Embryonic facial prominence (tissue), 1 donor: ENCODE measurements at regions not wholly inside any gene's neighbourhood (a gene's known extent, or its start where the extent isn't known, plus 50 kb on each side); places are given as distances from the start of the nearest gene placed in this dataset.

ENCODE experiments used
- DNase-seq: peaks from one replicate; pipeline ENCODE4 v3.0.0-alpha.2; 2016; ENCODE audit errors: extremely low spot score

GRCh38 chr14:104462651-104463630 lies 116.6 kb upstream of the C14orf180 start:
- DNase-seq = no peak

- DNase-seq = no peak
These were observed 114.7 kb upstream of the C14orf180 start for GRCh38 chr14:104464907-104465306.

DNA sequence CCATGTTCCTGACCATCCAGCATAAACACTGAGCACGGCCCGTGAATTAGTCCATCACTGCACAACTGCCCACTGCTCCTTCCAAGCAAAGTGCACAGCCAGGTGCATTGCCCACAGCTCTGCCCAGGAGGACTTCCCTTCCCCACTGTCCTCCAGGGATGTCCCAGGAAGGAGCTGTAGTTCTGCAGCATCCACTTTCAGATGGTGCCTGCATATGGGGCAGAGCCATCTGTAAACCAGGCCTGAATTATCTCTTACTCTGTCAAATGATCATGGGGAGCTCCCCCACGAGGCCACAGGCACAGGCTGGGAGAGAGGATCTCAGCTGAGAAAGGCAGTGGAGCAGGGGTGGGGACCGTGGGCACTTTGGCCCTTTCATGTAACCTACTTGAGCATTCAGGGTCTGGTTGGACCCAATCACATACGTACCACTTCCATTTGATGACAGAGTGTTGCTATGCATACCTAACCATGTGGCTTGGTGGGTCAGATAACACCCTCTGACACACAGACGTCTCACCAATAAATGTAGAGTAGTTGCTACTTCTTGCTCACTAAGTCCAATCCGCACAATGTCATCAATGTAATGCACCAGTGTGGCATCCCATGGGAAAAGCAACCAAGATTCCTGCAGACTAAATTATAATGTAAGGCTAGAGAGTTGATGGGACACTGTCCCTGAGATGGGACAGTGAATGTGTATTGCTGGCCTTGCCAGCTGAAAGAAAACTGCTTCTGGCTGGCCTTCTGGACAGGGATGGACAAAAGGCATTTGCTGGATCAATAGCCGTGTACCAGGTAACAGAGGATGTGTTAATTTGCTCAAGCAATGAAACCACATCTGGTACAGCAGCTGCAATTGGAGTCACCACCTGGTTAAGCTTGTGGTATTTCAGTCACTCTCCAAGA lies 113.8 kb upstream of the C14orf180 start:
- no peak for DNase-seq

DNA sequence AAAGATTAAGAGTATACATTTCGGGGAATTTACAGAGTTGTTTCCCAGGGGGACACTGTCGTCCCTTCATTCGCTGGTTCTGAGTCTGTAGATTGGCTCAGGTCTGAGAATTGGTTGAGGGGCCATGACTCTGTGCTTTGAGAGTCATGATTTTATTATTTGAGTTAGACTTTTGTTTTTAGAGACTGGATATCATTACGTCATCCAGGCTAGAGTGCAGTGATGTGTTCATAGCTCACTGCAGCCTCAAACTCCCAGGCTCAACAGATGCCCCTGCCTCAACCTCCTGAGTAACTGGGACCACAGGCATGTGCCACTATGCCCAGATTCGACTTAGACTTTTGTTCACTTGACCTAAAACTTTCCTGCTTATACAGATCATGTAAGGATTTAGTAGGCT lies 112.3 kb upstream of the C14orf180 start:
- no peak for DNase-seq

DNA sequence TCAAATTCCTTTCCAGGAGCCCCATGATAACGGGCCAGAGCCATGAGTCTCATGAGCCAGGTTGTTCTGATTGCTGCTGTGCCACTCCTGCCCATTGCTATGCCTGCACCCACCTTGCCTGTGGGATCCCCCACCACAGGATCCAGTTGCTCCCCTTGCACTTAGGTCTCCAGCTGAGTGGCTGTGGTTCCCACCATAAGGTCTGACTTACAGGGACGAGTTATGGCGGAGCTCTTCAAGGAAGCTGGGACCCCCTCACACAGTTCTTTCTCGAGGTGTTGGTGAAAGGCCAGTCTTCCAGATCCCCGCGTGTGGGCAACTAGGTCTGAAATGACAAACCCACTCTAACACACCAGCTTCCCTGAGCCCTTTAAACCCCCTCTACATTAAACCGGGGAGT lies 111.9 kb upstream of the C14orf180 start:
- no peak for DNase-seq

GRCh38 chr14:104469591-104469990 lies 110.0 kb upstream of the C14orf180 start:
- DNase-seq = no peak

DNA sequence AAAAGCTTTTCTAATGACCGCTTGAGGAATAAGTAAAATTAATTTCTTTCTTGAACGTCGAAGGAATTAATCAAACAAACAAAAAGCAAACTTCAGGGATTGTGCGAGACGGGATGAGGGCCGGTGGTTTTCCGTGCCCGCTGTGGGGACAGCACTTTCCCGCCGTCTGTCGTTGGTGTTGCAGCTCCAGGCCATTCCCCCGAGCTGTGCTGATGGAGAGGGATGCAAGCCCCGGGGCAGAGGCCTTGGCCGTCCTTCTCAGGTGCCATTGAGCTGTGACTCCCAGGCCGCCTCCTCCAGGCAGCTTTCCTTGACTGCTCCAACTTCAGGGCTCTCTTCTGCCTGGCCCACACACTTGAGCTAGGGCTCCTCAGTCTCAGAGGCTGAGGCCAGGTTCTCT lies 109.0 kb upstream of the C14orf180 start:
- no peak for DNase-seq

GRCh38 chr14:104471114-104471513 lies 108.5 kb upstream of the C14orf180 start:
- no peak for DNase-seq

- DNase-seq = no peak
These were observed 107.5 kb upstream of the C14orf180 start for GRCh38 chr14:104472073-104472472.

- DNase-seq = no peak
These were observed 106.9 kb upstream of the C14orf180 start for GRCh38 chr14:104472536-104473243.

GRCh38 chr14:104473244-104473565 lies 106.4 kb upstream of the C14orf180 start:
- no peak for DNase-seq

DNA sequence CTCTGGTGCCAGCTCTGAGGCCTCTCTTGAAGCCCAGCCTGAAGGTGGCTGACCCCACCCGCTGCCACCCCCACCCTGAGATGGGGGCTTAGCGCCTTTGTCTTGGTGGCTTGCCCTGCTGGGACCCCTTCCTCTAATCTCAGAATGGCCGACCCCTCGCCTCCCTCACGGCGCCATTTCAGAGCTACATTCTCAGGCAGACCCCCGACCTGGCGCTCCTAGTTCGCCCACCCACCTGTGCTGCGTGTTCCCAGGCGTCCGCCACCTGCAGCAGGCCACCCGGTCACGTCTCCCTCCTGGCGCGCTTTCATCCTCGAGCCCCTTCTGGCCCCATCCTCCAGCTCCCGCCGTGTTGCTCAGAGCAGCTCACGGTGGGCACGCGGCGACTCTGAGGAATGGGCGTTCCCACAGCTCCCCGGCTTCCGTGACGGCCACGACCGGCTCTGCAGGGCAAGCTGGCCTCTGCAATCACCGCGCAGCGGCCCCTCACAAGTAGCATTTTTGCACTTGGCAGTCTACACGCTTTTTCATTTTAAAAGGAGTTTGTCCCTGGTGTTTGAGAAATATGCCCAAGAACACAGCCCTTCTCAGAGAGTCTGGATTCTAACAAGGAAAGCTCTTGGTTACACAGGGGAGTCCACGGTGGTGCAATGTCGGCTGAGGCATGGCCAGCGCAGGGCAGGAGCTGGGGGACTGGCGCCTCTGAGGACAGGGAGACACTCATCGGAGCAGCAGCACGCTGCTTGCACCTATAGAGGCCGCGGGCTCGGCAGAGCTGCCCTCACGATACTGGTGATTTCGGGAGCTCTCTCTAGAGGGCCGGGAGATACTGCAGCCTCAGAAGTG lies 105.7 kb upstream of the C14orf180 start:
- DNase-seq = no peak

GRCh38 chr14:104474495-104475213 lies 104.9 kb upstream of the C14orf180 start:
- no peak for DNase-seq

DNA sequence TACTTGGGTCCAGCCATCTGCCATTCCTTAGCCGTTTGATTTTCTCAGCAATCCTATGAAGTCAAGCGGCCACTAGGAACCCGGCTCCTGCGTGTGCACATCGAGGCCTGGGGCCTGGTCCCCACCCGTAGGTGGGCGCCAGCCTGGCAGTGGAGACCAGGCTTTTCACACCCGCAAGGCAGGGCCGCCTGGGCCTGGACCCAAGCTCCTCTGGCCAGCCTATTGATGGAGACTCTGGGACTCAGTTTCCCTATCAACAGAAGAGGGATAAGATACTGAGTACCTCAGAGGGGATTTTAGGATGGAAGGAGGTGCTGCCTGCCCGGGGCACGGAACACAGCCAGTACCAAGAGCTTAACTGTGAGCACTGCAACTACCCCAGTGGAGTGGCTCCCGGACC lies 104.3 kb upstream of the C14orf180 start:
- DNase-seq = no peak

GRCh38 chr14:104475802-104476201 lies 103.8 kb upstream of the C14orf180 start:
- no peak for DNase-seq

DNA sequence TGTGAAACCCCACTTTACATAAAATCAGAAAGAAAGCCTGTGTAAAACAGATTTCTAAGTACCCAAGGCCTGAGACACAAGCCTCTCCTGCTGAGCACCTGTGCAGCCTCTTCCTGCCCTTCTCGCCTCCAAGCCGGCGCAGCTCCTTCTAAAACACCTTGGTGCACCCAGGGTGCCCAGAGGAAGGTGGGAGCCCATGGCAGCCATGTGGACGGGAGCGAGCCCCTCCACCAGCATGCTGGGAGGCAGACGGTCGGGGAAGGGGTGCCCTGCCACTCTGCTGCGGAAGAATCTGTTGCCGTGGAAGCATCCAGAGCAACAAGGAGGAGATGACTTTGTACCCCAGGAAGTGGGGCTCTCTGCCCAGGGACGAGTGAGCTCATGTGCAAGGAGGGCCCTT lies 103.1 kb upstream of the C14orf180 start:
- DNase-seq = no peak

DNA sequence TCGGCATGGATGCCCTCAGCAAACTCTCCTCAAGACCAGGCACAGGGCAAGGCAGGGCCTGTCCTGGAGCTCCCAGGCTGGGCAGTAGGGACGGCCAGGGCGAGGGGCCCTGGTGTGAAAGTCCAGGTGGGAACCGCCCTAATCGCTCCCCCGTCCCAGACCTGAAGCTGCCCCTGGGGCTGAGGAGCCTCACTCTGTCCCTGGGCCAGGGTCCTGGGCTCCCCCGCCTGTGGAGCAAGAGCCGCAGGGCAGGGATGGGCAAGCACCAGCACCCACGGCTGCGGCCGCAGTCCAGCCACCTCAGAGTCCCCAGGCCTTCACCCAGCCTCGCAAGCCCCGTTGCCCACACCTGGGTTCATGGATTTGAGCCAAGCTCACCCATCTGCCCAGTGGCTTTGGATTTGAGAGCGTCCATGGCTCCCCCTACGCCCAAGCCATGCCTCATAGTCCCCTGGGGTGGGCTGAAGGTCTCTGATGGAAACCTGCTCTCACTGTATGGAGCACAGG lies 102.4 kb upstream of the C14orf180 start:
- no peak for DNase-seq

GRCh38 chr14:104477666-104478380 lies 101.7 kb upstream of the C14orf180 start:
- no peak for DNase-seq

- DNase-seq = no peak
These were observed 100.9 kb upstream of the C14orf180 start for GRCh38 chr14:104478656-104479055.

DNA sequence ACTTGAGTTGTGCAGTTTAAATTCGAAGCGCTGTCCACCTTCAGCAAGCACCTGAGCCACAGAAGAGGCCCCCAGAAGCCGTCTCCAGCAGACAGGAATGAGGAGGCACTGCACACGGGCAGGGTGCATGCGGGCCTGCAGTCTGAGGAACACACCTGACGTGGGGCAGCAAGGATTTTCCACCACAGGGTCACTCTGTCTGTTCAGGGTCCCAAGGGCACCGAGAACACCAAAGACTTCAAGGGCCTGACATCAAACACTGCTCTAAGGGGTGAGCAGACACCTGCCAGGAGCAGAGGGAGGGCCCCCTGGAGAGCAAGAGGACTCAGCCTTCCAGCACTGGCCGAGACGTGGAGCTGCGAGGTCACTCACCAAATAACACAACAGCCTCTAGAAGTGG lies 99.7 kb upstream of the C14orf180 start:
- DNase-seq = no peak
